ENCODE measurements at regions not wholly inside any gene's neighbourhood (a gene's known extent, or its start where the extent isn't known, plus 50 kb on each side); places are given as distances from the start of the nearest gene placed in this dataset.
"Not testable (repeated sequence)": the region's sequence is repeated elsewhere in the genome, so short reads cannot be mapped to it uniquely, and the experiment has no call there.

DNA sequence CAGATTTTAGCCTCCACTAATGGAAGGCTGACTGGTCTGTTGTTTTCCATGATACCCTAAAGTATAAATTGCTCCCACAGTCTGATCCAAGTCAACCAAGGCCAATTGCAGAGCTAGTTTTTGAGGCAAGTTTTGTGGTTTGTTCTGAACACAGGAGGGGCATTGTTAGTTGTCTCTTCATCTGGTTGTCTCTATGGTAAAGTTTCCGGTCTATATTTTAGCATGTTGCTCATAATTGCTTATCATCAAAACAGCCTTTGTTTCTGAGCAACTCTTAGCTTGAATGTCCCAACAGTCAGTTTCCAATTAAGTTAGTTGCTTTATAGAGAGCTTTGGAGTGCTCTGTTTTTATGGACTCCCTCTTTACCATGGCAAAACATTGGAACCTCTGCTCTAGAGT lies 217.6 kb upstream of the CARD18 start:
- H3K4me3 ChIP-seq: no peak overlapping the region
- no peak for ATAC-seq (replicated peaks in 6 of 8)
- peaks cover 0 to 5% of the 10 kb centered on the region in 2 donors for H3K4me1 ChIP-seq (replicated peaks in 1 of 2)
- 78 to 100% (median 93%) methylated on average over 1 of the region's 1 CpG; no CpG with 5 or more reads in 4 of the 10 experiments for WGBS, 10 experiments
- H3K27ac ChIP-seq: no peak overlapping the region
- in situ Hi-C loops (cut with MboI; ENCODE audit: low pct_unique_long_range_greater_than_20kb in 2 of 9, low sequenced_read_pairs in 9 of 9, unreplicated experiment in 9 of 9): no loop called here

DNA sequence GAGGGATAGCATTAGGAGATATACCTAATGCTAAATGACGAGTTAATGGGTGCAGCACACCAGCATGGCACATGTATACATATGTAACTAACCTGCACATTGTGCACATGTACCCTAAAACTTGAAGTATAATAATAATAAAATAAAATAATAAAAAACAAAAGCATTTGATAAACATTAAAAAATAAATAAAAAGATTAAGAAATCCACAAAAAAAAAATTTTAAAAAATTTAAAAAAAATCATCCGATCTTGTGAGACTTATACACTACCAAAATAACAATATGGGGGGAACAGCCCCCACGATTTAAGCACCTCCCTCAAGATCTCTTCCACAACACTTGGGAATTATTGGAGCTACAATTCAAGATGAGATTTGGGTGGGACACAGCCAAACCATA lies 210.3 kb upstream of the CARD18 start:
- H3K4me3 ChIP-seq; ATAC-seq (replicated peaks in 6 of 8); H3K27ac ChIP-seq; in situ Hi-C loops (cut with MboI; ENCODE audit: low pct_unique_long_range_greater_than_20kb in 2 of 9, low sequenced_read_pairs in 9 of 9, unreplicated experiment in 9 of 9); H3K4me1 ChIP-seq (replicated peaks in 1 of 2): not testable (repeated sequence)
- 0 to 92% (median 60%) methylated on average over 1 to 2 of the region's 3 CpGs; no CpG with 5 or more reads in 3 of the 10 experiments for WGBS, 10 experiments

DNA sequence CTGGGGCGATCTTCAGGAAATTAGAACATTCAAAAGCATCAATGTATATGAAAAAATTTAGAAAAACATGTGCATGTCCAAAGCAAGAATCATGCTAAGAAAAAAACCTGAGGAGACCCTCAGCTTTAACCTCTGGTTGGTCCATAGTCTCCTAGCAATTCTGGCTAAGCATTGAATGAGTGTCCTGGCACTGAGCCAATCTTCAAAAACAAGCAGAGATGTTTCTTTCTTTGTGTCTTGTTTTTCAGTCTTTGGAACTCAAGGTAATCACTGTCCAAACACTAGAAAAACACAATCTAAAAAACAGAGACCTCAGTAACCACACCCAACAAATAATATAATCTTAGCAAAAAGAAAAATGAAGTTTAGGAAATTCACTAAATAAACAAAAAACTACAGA lies 205.4 kb upstream of the CARD18 start:
- in situ Hi-C loops (cut with MboI; ENCODE audit: low pct_unique_long_range_greater_than_20kb in 2 of 9, low sequenced_read_pairs in 9 of 9, unreplicated experiment in 9 of 9): no loop called here
- 14 to 100% (median 100%) methylated on average over 1 of the region's 1 CpG; no CpG with 5 or more reads in 3 of the 10 experiments for WGBS, 10 experiments
- Histone ChIP-seq H3K27ac (no peak overlapping the region), H3K4me1 (replicated peaks in 1 of 2) (no peaks in the 10 kb centered on the region), H3K4me3 (no peak overlapping the region)
- no peak for ATAC-seq (replicated peaks in 6 of 8)

DNA sequence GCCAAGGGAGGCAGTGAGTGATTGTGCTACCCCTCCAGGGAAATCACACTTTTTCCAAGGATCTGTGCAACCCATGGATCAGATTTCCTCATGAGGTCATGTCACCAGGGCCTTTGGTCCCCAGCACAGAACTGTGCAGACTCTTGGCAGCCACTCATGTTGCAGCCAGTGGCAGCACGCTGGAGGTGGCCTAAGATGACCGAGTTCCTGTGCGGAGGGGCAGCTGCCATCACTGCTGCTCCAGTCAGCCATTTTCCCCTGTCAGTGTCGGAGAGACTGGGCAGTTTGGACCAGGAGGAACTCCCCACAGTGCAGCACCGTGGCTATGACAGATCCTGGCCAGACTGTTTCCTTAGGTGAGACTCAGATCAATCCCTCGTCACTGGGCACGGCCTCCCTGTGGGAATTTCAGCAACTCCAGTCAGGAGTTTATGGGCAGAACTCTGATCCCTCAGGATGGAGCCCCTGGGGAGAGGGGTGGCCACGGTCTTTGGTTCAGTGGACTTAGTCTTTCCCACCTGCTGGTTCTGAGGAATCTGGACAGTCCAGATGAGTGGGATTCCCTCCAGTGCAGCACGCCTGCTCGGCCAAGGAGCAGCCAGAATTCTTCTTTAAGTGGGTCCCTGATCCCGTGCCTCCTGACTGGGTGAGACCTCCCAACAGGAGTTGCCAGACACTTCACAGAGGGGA lies 194.6 kb upstream of the CARD18 start:
- 12 to 88% (median 72%) methylated on average over 3 to 10 of the region's 11 CpGs; no CpG with 5 or more reads in 5 of the 10 experiments for WGBS, 10 experiments

DNA sequence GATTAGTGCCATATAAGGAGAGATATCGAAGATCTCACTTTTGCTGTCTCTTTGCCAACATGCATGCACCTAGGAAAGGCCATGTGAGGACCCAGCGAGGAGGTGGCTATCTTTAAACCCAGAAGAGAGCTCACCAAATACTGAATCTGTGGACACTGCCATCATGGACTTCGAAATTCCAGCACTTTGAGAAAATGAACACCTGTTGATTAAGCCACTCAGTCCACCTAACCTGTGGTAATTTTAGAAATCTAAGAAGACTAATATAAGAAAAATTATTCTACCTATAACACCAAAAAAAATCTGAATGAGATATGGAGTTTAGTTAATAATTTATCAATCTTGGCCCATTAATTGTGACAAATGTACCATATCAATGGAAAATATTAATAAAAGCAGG lies 193.6 kb upstream of the CARD18 start:
- in situ Hi-C loops (cut with MboI; ENCODE audit: low pct_unique_long_range_greater_than_20kb in 2 of 9, low sequenced_read_pairs in 9 of 9, unreplicated experiment in 9 of 9): no loop called here
- no peaks in the 10 kb centered on the region for H3K4me1 ChIP-seq (replicated peaks in 1 of 2)

More for the DNA sequence above, 194.6 kb upstream of the CARD18 start:
- Histone ChIP-seq H3K4me1 (replicated peaks in 1 of 2) (no peaks in the 10 kb centered on the region), H3K4me3 (no peak overlapping the region), H3K27ac (no peak overlapping the region)
- in situ Hi-C loops (cut with MboI; ENCODE audit: low pct_unique_long_range_greater_than_20kb in 2 of 9, low sequenced_read_pairs in 9 of 9, unreplicated experiment in 9 of 9): no loop called here
- ATAC-seq (replicated peaks in 6 of 8): no peak

DNA sequence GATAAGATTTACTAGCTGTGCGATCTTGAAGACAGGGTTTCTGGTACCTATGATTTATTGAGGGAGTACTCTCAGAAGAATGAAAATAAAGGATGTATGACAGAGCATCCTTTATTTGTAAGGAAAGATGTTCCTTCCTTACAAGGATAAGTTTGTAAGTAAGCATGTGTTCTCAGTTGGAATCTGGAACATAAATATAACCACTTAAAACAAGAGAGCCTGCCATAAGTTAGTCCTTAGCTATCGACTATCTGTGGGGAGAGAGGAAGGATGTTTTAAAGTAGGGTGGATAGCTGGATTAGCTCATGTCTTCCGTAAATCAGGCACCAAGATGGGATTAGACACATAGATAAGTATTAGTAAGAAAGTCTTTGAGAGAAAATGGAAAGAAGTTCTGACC lies 192.6 kb upstream of the CARD18 start:
- Histone ChIP-seq H3K27ac (no peak overlapping the region), H3K4me3 (no peak overlapping the region), H3K4me1 (replicated peaks in 1 of 2) (no peaks in the 10 kb centered on the region)
- WGBS, 10 experiments: 20 to 100% (median 70%) methylated on average over 1 to 3 of the region's 3 CpGs
- in situ Hi-C loops (cut with MboI; ENCODE audit: low pct_unique_long_range_greater_than_20kb in 2 of 9, low sequenced_read_pairs in 9 of 9, unreplicated experiment in 9 of 9): no loop called here
- no peak for ATAC-seq (replicated peaks in 6 of 8)

More for the DNA sequence above, 193.6 kb upstream of the CARD18 start:
- H3K4me3 ChIP-seq: no peak overlapping the region
- H3K27ac ChIP-seq: no peak overlapping the region
- 0 to 87% (median 70%) methylated on average over 1 to 3 of the region's 3 CpGs; no CpG with 5 or more reads in 2 of the 10 experiments for WGBS, 10 experiments
- no peak for ATAC-seq (replicated peaks in 6 of 8)

DNA sequence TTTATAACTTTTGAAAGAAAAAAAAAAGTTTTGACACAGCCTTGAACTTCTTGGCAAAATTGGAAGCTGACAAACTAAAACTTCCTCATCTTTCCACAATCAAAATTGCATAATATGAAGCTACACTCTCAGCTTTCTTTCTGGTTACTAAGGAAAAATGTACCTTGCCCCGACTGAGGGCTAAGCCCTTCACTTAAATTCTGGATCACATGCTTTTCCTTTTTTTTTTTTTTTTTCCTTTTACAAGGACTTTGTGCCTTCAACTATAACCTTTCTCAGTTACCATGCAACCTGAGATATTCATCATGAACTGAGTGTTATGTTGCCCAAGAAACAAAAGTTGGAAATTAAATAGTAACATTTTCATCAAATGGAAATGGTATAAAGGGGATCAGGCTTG lies 188.5 kb upstream of the CARD18 start:
- Histone ChIP-seq H3K4me3 (no peak overlapping the region), H3K27ac (no peak overlapping the region), H3K4me1 (replicated peaks in 1 of 2) (no peaks in the 10 kb centered on the region)
- 10 to 100% (median 73%) methylated on average over 1 of the region's 1 CpG; no CpG with 5 or more reads in 1 of the 10 experiments for whole genome bisulfite sequencing, 10 experiments
- ATAC-seq (replicated peaks in 6 of 8): no peak
- in situ Hi-C loops (cut with MboI; ENCODE audit: low pct_unique_long_range_greater_than_20kb in 2 of 9, low sequenced_read_pairs in 9 of 9, unreplicated experiment in 9 of 9): no loop called here

DNA sequence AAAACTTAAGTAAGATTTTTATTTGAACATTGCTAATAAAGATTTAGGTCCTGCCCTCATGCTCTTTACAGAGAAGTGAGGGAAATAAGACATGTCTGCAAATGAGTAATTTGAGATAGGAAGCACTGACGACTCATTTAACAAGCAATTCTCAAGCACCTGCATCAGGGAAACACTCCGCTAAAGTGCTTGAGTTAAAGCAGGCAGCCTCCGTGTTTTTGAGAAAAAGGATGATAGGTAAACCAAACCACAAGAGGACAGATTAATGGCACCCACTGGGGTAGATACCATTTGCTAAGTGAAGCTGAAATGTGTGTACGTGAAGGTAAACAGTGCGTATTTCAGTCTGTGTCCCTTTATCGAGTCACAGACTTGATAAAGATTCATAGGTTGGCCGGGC lies 184.6 kb upstream of the CARD18 start:
- no peaks in the 10 kb centered on the region for H3K4me1 ChIP-seq (replicated peaks in 1 of 2)
- in situ Hi-C loops (cut with MboI; ENCODE audit: low pct_unique_long_range_greater_than_20kb in 2 of 9, low sequenced_read_pairs in 9 of 9, unreplicated experiment in 9 of 9): no loop called here
- no peak for ATAC-seq (replicated peaks in 6 of 8)
- H3K4me3 ChIP-seq: no peak overlapping the region
- WGBS, 10 experiments: 36 to 100% (median 78%) methylated on average over 1 to 5 of the region's 7 CpGs; no CpG with 5 or more reads in 1 of the 10 experiments
- no peak overlapping the region for H3K27ac ChIP-seq

DNA sequence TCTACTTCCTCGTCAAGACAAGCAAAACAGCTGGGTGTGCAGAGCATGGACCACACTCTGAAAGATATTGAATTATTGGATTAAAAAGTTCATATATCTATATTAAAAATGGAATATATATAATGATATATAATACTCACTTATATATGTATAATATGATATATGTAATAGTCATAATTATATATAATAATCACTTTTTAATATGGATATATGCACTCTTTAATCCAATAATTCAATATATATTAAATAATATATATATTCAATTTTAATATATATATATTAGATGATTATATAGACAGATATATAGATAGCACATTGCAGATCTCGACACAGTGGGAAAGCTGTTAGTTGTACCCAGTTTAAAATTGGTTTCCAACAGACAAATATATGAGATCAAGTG lies 182.1 kb upstream of the CARD18 start:
- H3K4me1 ChIP-seq (replicated peaks in 1 of 2): no peaks in the 10 kb centered on the region
- H3K27ac ChIP-seq: no peak overlapping the region
- H3K4me3 ChIP-seq: no peak overlapping the region
- ATAC-seq (replicated peaks in 6 of 8): no peak
- WGBS, 10 experiments: 15 to 90% (median 74%) methylated on average over 1 to 2 of the region's 2 CpGs; no CpG with 5 or more reads in 2 of the 10 experiments
- in situ Hi-C loops (cut with MboI; ENCODE audit: low pct_unique_long_range_greater_than_20kb in 2 of 9, low sequenced_read_pairs in 9 of 9, unreplicated experiment in 9 of 9): no loop called here

DNA sequence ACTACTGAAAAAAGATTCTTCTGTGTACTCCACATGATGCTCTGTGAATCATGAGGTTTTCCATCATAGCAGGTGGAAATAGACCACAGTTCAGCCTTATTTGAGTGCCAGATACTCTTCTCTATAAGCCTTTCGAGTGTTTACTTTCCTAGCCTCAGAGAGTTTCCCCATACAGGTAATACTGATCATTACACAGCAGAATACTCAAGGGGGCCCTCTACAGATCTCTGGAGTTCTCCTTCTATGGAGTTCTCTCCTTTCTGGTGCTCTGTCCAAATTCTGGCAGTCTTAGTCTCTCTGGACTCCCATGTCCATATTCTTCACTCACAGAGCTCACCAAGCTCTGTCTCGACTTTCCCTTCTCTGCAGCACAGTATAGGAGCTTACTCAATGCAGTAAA lies 175.7 kb upstream of the CARD18 start:
- in situ Hi-C loops (cut with MboI; ENCODE audit: low pct_unique_long_range_greater_than_20kb in 2 of 9, low sequenced_read_pairs in 9 of 9, unreplicated experiment in 9 of 9): no loop called here
- WGBS, 10 experiments: 29 to 100% (median 79%) methylated on average over 1 to 2 of the region's 2 CpGs; no CpG with 5 or more reads in 1 of the 10 experiments
- no peak for ATAC-seq (replicated peaks in 6 of 8)

DNA sequence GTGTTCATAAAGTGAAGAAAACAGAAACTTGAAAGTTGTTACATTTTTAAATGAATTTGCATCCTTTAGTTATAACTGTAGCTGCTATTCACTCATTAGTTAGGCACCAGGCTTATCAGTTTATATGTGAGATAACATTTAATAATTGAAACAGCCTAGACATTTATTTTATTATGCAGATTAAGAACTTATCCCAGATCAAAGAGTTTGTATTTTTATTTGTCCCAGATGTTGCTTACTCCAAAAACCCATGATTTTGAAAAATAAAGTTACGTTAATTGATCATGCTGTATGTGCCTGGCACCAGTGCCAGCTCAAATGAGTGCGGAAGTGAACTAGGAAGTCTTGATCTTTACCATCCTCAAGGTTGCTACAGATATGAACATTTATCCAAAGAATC lies 172.7 kb upstream of the CARD18 start:
- in situ Hi-C loops (cut with MboI; ENCODE audit: low pct_unique_long_range_greater_than_20kb in 2 of 9, low sequenced_read_pairs in 9 of 9, unreplicated experiment in 9 of 9): no loop called here
- WGBS, 10 experiments: 50 to 95% (median 83%) methylated on average over 1 to 2 of the region's 2 CpGs; no CpG with 5 or more reads in 1 of the 10 experiments
- no peak for ATAC-seq (replicated peaks in 6 of 8)

More for the DNA sequence above, 175.7 kb upstream of the CARD18 start:
- Histone ChIP-seq H3K4me1 (replicated peaks in 1 of 2) (no peaks in the 10 kb centered on the region), H3K4me3 (no peak overlapping the region), H3K27ac (no peak overlapping the region)

DNA sequence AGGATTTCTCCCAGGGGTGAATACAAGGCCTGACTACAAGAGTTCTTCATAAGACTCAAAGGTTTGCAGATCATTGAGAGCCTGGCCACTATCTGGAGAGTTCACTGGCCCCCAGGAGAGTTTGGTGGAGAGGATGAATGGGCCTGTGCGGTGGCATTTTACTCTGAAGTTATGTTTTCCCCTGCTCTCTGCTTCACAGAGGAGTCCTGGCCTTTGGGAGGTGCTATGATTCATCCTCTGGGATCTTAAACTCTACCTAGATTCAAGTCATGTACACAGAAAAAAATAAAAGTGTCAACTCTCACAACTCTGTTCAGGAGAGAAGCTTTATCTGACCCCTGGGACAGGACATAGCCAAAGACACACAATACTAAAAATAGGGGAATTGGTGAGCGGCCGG lies 159.1 kb upstream of the CARD18 start:
- ATAC-seq (replicated peaks in 6 of 8): no peak
- H3K27ac ChIP-seq: no peak overlapping the region
- H3K4me3 ChIP-seq: no peak overlapping the region
- H3K4me1 ChIP-seq (replicated peaks in 1 of 2): no peaks in the 10 kb centered on the region
- 90 to 100% (median 94%) methylated on average over 1 to 3 of the region's 3 CpGs; no CpG with 5 or more reads in 1 of the 10 experiments for WGBS, 10 experiments
- in situ Hi-C loops (cut with MboI; ENCODE audit: low pct_unique_long_range_greater_than_20kb in 2 of 9, low sequenced_read_pairs in 9 of 9, unreplicated experiment in 9 of 9): no loop called here

More for the DNA sequence above, 172.7 kb upstream of the CARD18 start:
- no peak overlapping the region for H3K27ac ChIP-seq
- H3K4me3 ChIP-seq: no peak overlapping the region
- no peaks in the 10 kb centered on the region for H3K4me1 ChIP-seq (replicated peaks in 1 of 2)

DNA sequence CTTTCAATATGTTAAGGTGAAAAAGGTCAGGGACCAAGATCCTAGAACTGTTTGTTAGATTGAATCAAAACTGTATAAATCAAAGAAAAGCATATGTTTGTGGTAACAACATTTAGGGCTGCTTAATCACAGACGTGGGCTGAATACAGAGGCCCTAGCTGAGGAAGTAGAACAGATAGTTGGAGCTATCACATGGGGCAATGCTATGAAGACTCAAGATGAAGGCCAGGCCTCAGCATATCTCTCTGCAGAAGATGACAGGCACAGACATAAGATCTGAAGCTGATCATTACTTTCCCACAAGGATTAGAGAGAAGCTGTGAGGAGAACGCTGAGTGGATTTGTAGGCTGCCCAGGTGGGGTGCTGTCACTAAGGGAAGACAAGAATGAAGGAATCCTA lies 158.6 kb upstream of the CARD18 start:
- ATAC-seq (replicated peaks in 6 of 8): no peak
- Histone ChIP-seq H3K4me1 (replicated peaks in 1 of 2) (no peaks in the 10 kb centered on the region), H3K27ac (no peak overlapping the region), H3K4me3 (no peak overlapping the region)
- in situ Hi-C loops (cut with MboI; ENCODE audit: low pct_unique_long_range_greater_than_20kb in 2 of 9, low sequenced_read_pairs in 9 of 9, unreplicated experiment in 9 of 9): no loop called here
- 67 to 100% (median 100%) methylated on average over 1 to 2 of the region's 2 CpGs; no CpG with 5 or more reads in 3 of the 10 experiments for WGBS, 10 experiments

DNA sequence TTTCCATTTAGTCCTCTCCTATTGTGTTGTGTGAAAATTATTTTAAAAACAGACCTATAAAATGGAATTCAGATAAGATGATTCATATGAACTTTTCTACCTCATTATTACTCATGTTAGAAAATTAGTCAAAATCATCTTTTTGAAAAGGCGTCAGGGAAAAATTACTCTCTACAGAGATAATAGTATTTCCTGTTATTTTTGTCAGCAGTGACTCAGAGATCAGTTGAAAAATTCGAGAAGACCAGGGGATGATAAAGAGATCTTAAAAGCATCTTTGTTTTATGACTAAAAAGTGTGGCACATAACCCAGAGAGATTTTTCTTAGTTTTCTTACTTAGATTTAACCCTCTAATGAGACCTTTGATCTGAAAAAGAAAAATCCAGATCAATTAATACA lies 157.9 kb upstream of the CARD18 start:
- no peak overlapping the region for H3K4me3 ChIP-seq
- no peaks in the 10 kb centered on the region for H3K4me1 ChIP-seq (replicated peaks in 1 of 2)
- in situ Hi-C loops (cut with MboI; ENCODE audit: low pct_unique_long_range_greater_than_20kb in 2 of 9, low sequenced_read_pairs in 9 of 9, unreplicated experiment in 9 of 9): no loop called here
- H3K27ac ChIP-seq: no peak overlapping the region
- ATAC-seq (replicated peaks in 6 of 8): no peak
- 9 to 92% (median 60%) methylated on average over 1 to 2 of the region's 2 CpGs for WGBS, 10 experiments
